B cell (primary cell): ENCODE measurements at regions not wholly inside any gene's neighbourhood (a gene's known extent, or its start where the extent isn't known, plus 50 kb on each side); places are given as distances from the start of the nearest gene placed in this dataset.

Experiments used
- ATAC-seq: fragments of 200-7000 bp; cut with Tn5 transposase; one replicate; pipeline ENCODE4 v1.10.0; 2021; ENCODE audit warnings: low read depth, mild to moderate bottlenecking, moderate number of reproducible peaks, moderate library complexity
- CTCF ChIA-PET: fragments of 350-600 bp; sonication (Branson Sonifier 250); formaldehyde crosslinking; loops from one replicate; lab custom pipeline; 2021; ENCODE audit warnings: antibody characterized with exemption, inconsistent platforms; lab: Charles Lee
- POLR2A ChIA-PET: fragments of 350-600 bp; sonication (Branson Sonifier 250); formaldehyde crosslinking; loops from one replicate; lab custom pipeline; 2021; ENCODE audit warnings: antibody characterized with exemption; lab: Charles Lee
- DNase-seq: peaks from one replicate; pipeline ENCODE4 v3.0.0; 2013
- H2AFZ ChIP-seq: 2 replicates; pipeline ENCODE4 v1.6.1; 2012; ENCODE audit warnings: mild to moderate bottlenecking, low read depth, low read length; ENCODE audit not compliant: insufficient read depth, poor library complexity, severe bottlenecking
- H3K27ac ChIP-seq, 2 donors: 1 replicate in 1 of 2; 2 replicates in 1 of 2; pipeline ENCODE4 v1.5.1; 2012 to 2013; ENCODE audit warnings: low read length in 2 of 2, mild to moderate bottlenecking in 2 of 2, moderate library complexity in 1 of 2
- H3K27me3 ChIP-seq, 4 experiments: fragments of 200-600 bp in 1 of 4; sonication (generic) in 1 of 4; replicated peaks in 1 of 4; 1 replicate in 2 of 4; 2 replicates in 2 of 4; pipeline versions ENCODE4 v1.6.1 to v1.7.0; 2013 to 2016; ENCODE audit warnings: low read length in 3 of 4, mild to moderate bottlenecking in 2 of 4, mixed read lengths in 1 of 4, moderate library complexity in 1 of 4; ENCODE audit not compliant: insufficient read depth in 4 of 4, control insufficient read depth in 3 of 4; ENCODE audit errors: control extremely low read depth in 1 of 4
- H3K36me3 ChIP-seq, 2 experiments: replicated peaks in 1 of 2; 1 replicate in 1 of 2; 2 replicates in 1 of 2; pipeline versions ENCODE4 v1.6.1 to v1.7.1; 2013; ENCODE audit warnings: low read length in 1 of 2; ENCODE audit not compliant: insufficient read depth in 2 of 2, control insufficient read depth in 1 of 2; ENCODE audit errors: control extremely low read depth in 1 of 2, extremely low read depth in 1 of 2
- H3K4me1 ChIP-seq, 2 donors: fragments of 200-600 bp in 1 of 2; sonication (generic) in 1 of 2; 1 replicate in 1 of 2; 2 replicates in 1 of 2; pipeline versions ENCODE4 v1.5.1 to v1.6.1; 2013 to 2017; ENCODE audit warnings: low read length in 2 of 2; ENCODE audit not compliant: control insufficient read depth in 2 of 2, insufficient read depth in 2 of 2
- H3K4me2 ChIP-seq: replicated peaks from 2 replicates; pipeline ENCODE3; 2012; ENCODE audit warnings: mild to moderate bottlenecking, low read depth, low read length; ENCODE audit not compliant: poor library complexity, severe bottlenecking
- H3K4me3 ChIP-seq, 5 experiments: fragments of 200-600 bp in 1 of 5; sonication (generic) in 1 of 5; 1 replicate in 3 of 5; 2 replicates in 2 of 5; pipeline versions ENCODE4 v1.5.1 to v1.7.0; 2011 to 2016; ENCODE audit warnings: low read length in 4 of 5, mild to moderate bottlenecking in 4 of 5, low read depth in 2 of 5, control low read depth in 1 of 5, moderate library complexity in 1 of 5; ENCODE audit not compliant: insufficient read depth in 1 of 5; ENCODE audit errors: control extremely low read depth in 1 of 5, extremely low read depth in 1 of 5
- H3K79me2 ChIP-seq: fragments of 200-600 bp; sonication (generic); one replicate; pipeline ENCODE4 v1.6.0; 2016; ENCODE audit warnings: low read length; ENCODE audit not compliant: control insufficient read depth, insufficient read depth
- H3K9ac ChIP-seq: fragments of 200-600 bp; sonication (generic); 2 replicates; pipeline ENCODE4 v1.6.1; 2017; ENCODE audit warnings: mild to moderate bottlenecking, low read length, moderate library complexity
- H3K9me3 ChIP-seq, 3 donors: one replicate each; pipeline versions ENCODE4 v1.6.1 to v1.7.1; 2013; ENCODE audit warnings: low read length in 2 of 3; ENCODE audit not compliant: control insufficient read depth in 2 of 3, insufficient read depth in 1 of 3; ENCODE audit errors: control extremely low read depth in 1 of 3
- H4K20me1 ChIP-seq: 2 replicates; pipeline ENCODE4 v1.6.0; 2012; ENCODE audit warnings: mild to moderate bottlenecking, low read length; ENCODE audit not compliant: insufficient read depth, control insufficient read depth, poor library complexity, severe bottlenecking
- H3K27ac Mint-ChIP-seq: one replicate; pipeline ENCODE4 v1.8.0; 2021; ENCODE audit warnings: mixed read lengths
- H3K27me3 Mint-ChIP-seq: one replicate; pipeline ENCODE4 v1.8.0; 2021; ENCODE audit warnings: mixed read lengths
- H3K4me1 Mint-ChIP-seq: one replicate; pipeline ENCODE4 v1.8.0; 2021; ENCODE audit warnings: mixed read lengths
- H3K4me3 Mint-ChIP-seq: one replicate; pipeline ENCODE4 v1.8.0; 2021; ENCODE audit warnings: mixed read lengths
- H3K9me3 Mint-ChIP-seq: one replicate; pipeline ENCODE4 v1.8.0; 2022; ENCODE audit warnings: mixed read lengths; ENCODE audit not compliant: insufficient read depth
- CTCF ChIP-seq: fragments of 200-600 bp; IDR thresholded peaks from one replicate; pipeline ENCODE4 v1.8.0; 2022; ENCODE audit warnings: antibody characterized with exemption, mild to moderate bottlenecking
- EZH2 ChIP-seq: IDR thresholded peaks from 2 replicates; pipeline ENCODE4 v1.6.1; 2012; ENCODE audit warnings: borderline replicate concordance, low read depth, mild to moderate bottlenecking, moderate library complexity, low read length; ENCODE audit not compliant: insufficient read depth, poor library complexity, severe bottlenecking
- WGBS: methylation state at CpG from one replicate; pipeline ENCODE4 v1.1.5; 2013; ENCODE audit warnings: missing lambda C conversion rate; ENCODE audit not compliant: insufficient coverage; 5-methylcytosine and 5-hydroxymethylcytosine counted together
- intact Hi-C: fragments of 100-400 bp; cut with micrococcal nuclease; formaldehyde crosslinking; loops from one replicate; pipeline ENCODE4 v1.10.0; 2022

GRCh38 chr3:113110267-113110666, 101.1 kb upstream of the BOC start:
- H3K27ac ChIP-seq: no peak overlapping the region
- H3K36me3 ChIP-seq: no peaks in the 10 kb centered on the region
- Mint-ChIP-seq H3K9me3 (no peaks in the 10 kb centered on the region), H3K4me3 (no peak overlapping the region), H3K4me1 (no peaks in the 10 kb centered on the region), H3K27ac (no peak overlapping the region), H3K27me3 (no peaks in the 10 kb centered on the region)
- no peaks in the 10 kb centered on the region for H3K9me3 ChIP-seq
- DNase-seq (no peak), ATAC-seq (no peak)
- H3K4me1 ChIP-seq: no peaks in the 10 kb centered on the region
- no peaks in the 10 kb centered on the region for H3K79me2 ChIP-seq
- ChIA-PET POLR2A (no interaction called here), CTCF (no interaction called here)
- no peaks in the 10 kb centered on the region for H3K27me3 ChIP-seq
- no peak overlapping the region for H2AFZ ChIP-seq
- H3K4me2 ChIP-seq: no peak overlapping the region
- no peak overlapping the region for H3K9ac ChIP-seq
- 88% methylated on average over 5 of the region's 5 CpGs for WGBS
- no peak overlapping the region for H3K4me3 ChIP-seq
- TF ChIP-seq CTCF: no peak
- intact Hi-C loops: no loop called here
- no peaks in the 10 kb centered on the region for H4K20me1 ChIP-seq

- CTCF ChIA-PET: no interaction called here
- no peak overlapping the region for H3K9ac ChIP-seq
These were observed 100.2 kb upstream of the BOC start for GRCh38 chr3:113111011-113111707.

More at GRCh38 chr3:113111011-113111707, 100.2 kb upstream of the BOC start:
- no peak overlapping the region for H3K27ac Mint-ChIP-seq
- ATAC-seq (no peak), DNase-seq (no peak)
- H3K9me3 ChIP-seq: no peaks in the 10 kb centered on the region
- intact Hi-C loops: no loop called here
- H3K4me1 ChIP-seq: no peaks in the 10 kb centered on the region
- H3K4me2 ChIP-seq: no peak overlapping the region
- no peaks in the 10 kb centered on the region for H4K20me1 ChIP-seq
- H3K27me3 Mint-ChIP-seq: no peaks in the 10 kb centered on the region
- POLR2A ChIA-PET: no interaction called here
- no peaks in the 10 kb centered on the region for H3K27me3 ChIP-seq
- WGBS: 84% methylated on average over 3 of the region's 5 CpGs
- H3K4me1 Mint-ChIP-seq: no peaks in the 10 kb centered on the region
- H3K4me3 ChIP-seq: no peak overlapping the region
- no peaks in the 10 kb centered on the region for H3K36me3 ChIP-seq
- no peak for TF ChIP-seq CTCF
- no peak for TF ChIP-seq EZH2
- no peak overlapping the region for H3K27ac ChIP-seq
- H2AFZ ChIP-seq: no peak overlapping the region
- H3K4me3 Mint-ChIP-seq: no peak overlapping the region
- H3K79me2 ChIP-seq: no peaks in the 10 kb centered on the region
- H3K9me3 Mint-ChIP-seq: no peaks in the 10 kb centered on the region
